NCI-H2196 treated with DMSO at 0.1 percent for 48 hours (cell line): ENCODE measurements at regions not wholly inside any gene's neighbourhood (a gene's known extent, or its start where the extent isn't known, plus 50 kb on each side); places are given as distances from the start of the nearest gene placed in this dataset.
"Not testable (repeated sequence)": the region's sequence is repeated elsewhere in the genome, so short reads cannot be mapped to it uniquely, and the experiment has no call there.

Source experiments
- DNase-seq: peaks from one replicate; lab custom pipeline; 2025; ENCODE audit not compliant: unreplicated experiment; lab: John Stamatoyannopoulos, UW

GRCh38 chr4:129852434-129852833 is 756.5 kb downstream of the C4orf33 start:
- DNase-seq = no peak

GRCh38 chr4:129853685-129854467 is 757.9 kb downstream of the C4orf33 start:
- DNase-seq = not testable (repeated sequence)

DNA sequence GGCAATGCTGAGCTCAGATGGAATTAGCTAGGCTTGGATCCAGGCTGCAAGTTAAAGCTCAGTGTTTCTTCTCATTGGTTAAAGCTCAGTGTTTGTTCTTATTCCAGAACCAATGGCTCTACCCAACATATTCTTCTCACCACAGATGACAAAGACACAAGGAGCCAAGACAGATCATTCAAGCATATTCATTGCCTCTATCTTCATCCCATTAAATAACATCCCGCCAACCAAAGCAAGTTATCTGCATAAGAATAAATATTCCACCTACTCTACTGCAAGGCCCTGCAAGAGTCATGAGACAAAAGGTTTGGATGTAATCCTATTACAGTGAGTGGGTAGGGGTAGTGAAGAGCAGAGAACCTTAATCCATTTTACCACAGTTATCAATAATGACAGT is 766.5 kb downstream of the C4orf33 start:
- no peak for DNase-seq

- DNase-seq = no peak
Observed at GRCh38 chr4:129863206-129863605, 767.3 kb downstream of the C4orf33 start.

- no peak for DNase-seq
Observed at GRCh38 chr4:129883996-129884395, 788.0 kb downstream of the C4orf33 start.

DNA sequence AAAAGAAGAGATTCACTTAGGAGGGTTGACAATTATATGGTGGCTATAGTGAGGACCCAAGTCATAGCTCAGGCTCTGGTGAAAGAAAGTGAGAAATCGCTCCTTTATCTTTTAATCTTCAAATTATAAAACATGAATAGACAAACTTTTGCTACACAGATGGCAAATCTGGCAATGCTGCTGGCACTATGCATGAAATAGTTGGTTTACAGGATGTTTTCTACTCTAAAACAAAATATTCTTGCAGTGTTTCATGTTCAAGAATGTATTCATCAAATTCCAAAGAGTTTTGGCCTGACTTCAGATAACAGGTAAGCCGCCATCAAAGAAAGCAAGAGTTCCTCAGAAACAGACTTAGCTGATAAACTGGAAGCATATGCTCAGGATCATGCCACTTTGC is 801.2 kb downstream of the C4orf33 start:
- no peak for DNase-seq

DNA sequence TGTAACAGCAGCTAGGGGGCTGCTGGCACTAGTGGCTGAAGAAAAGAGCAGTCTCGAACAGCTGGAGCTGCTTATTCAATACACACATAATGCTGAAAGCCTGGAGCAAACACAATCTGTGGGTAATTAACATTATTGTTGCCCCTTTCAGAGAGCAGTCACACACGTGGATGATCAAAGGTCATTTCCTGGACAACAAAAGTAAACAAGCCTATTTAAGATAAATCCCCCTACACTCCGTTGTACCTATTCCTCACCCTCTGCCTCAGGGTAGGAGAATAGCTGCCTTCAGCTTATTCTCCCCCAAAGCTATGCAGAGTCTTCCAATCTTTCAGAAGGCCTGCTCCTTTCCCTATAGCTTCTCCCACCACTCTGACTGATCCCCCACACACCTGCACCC is 803.9 kb downstream of the C4orf33 start:
- DNase-seq = no peak

GRCh38 chr4:129900430-129900953 is 804.5 kb downstream of the C4orf33 start:
- DNase-seq = no peak

DNA sequence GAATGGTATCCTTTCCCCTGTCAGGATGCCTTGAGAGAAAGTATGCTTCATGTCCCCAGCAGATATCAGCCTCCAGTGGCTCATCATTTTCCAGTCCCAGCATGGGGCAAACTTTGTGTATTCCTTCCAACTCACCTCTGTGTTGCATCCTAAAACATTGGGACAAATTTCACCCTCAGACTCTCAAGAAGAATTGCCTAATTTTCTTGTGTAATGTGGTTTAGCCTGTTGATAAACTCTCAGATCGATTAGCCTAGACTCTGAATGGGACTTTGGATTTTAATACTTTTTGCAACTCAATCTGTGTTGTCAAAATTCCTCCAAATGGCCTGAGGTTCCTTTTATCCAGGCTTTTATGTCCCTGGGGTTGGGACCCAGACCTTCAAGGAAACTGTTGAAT is 805.3 kb downstream of the C4orf33 start:
- DNase-seq = no peak

- DNase-seq = no peak
Observed at GRCh38 chr4:129903861-129904260, 807.9 kb downstream of the C4orf33 start.

- no peak for DNase-seq
Observed at GRCh38 chr4:129905256-129905655, 809.3 kb downstream of the C4orf33 start.

DNA sequence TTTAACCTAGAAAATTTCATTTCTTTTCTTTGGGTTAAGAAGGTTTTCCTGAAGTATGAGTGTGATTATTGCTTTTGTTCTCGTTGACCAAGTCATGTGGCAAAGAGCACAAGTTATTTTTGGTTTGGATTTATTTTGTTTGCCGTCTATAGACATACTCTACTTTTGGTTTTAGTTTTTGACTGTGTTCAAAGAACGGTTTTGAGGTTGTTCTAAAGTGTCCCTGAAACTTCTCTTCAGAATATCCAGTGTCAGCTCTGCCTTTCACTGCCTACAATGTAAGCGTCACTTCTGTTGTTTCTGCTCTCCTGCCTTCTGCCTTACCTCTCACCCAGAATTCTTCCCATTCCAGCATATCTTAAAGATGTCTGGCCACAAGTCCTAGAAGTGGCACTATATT is 812.2 kb downstream of the C4orf33 start:
- no peak for DNase-seq

DNA sequence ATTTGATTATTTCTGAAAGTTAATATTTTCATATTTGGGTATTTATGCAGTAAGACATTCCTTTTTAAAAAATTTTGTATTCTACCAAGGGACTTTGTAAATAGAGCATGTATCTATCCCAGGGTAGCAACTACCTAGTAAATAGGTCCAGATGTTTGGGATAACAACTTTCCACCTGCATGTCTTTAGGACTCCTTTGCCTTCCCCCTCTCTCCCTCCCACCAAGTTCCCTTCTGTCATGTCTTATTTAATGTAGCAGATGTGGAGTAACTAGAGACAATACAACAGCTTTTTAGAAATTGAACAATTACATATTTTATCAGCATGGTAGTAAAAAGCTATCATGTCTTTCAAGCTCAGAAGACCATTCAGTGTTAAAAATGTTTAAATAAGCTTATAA is 821.0 kb downstream of the C4orf33 start:
- DNase-seq = no peak

GRCh38 chr4:129917651-129918050 is 821.7 kb downstream of the C4orf33 start:
- no peak for DNase-seq

- no peak for DNase-seq
Observed at GRCh38 chr4:129926936-129927335, 831.0 kb downstream of the C4orf33 start.

- no peak for DNase-seq
Observed at GRCh38 chr4:129929052-129929451, 833.1 kb downstream of the C4orf33 start.

GRCh38 chr4:129929984-129930383 is 834.0 kb downstream of the C4orf33 start:
- no peak for DNase-seq

DNA sequence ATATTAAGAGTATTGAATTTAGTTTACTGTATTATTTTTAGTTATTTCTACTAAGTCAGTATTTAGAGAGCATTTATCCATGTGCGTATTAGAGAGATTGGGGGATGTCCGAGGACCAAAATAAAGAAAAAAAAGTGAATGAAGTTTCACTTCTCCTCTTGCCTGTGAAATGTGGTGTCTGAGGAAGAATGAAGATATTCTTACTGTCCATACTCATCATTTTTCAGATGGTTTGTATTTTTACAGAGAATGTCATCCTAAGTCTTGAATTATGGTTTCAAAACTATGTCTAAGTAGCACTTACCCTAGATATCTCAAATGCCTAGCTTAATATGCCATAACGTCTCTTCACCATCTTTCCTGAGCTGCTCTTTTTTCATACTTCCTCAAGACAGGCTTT is 854.3 kb downstream of the C4orf33 start:
- no peak for DNase-seq

DNA sequence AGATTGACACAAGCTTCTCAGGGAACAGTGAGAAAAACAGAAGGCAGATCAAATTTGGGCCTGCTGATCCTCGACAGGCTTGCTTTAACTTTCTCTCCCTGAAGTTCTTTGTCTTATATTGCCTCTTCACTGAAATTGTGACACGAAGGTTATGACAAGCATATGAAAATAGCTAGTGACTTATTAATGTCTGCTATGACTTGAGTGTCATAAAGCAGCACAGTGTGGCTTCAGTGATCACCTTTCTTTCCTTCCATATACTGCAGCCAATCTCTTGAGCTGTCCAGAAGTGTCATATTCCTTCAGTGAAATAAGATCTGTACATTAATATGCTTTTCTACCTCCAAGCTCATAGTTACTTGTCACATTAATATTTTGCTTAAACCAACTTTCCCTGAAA is 870.2 kb downstream of the C4orf33 start:
- no peak for DNase-seq

GRCh38 chr4:129968366-129968765 is 872.4 kb downstream of the C4orf33 start:
- no peak for DNase-seq

DNA sequence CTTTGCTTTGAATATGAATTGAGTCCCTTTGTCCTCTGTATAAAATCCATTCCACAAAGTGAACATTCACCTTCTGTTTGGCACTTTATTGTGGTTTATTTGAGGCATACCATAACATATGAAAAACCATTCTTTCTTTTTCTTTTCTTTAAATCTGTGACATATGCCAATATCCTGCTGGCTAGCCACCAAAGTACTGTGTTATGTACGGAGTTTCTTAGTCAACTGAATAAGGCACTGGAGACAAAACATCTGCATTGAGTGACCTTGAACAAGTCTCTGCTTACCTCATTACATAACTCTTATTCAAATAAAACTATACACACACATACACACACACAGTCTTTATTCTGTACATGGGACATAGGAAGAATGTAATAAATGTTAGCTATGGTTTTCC is 872.8 kb downstream of the C4orf33 start:
- DNase-seq = no peak

DNA sequence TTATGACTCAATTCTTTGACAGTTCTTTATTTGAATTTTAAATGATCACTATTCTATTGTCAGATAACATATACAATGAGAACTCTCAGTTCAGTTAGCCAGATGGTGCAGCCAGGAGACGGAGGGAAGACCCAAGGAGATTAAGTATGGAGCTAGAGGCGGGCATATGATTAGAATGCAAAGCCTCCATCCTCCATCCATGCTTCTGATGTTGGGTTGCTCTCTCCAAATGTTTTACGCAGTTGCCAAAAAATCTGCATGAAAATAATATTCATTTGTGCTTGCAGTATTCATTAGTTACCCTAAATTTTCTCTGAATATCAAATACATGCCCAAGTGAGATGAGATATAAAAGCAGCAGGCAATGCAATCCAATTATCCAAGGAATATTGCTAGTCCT is 874.8 kb downstream of the C4orf33 start:
- no peak for DNase-seq

DNA sequence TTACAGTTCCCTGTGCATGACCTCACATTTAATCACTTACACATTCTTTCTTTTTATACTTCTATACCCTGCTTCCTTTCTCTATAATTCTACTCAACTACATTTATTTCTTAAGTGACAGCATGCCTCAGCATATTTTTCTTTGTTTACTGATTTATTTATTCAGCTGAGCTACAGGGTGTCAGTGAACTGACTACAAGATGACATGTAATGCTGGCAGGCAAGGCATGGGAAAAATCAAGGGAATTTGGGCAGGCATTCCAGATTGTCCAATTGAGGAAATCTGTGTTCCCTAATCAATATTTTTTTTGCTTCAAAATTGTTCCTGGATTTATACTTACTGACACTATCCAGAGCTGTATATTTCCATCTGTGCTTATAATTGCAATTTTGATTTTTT is 875.5 kb downstream of the C4orf33 start:
- DNase-seq = no peak
